ENCODE measurements at regions not wholly inside any gene's neighbourhood (a gene's known extent, or its start where the extent isn't known, plus 50 kb on each side); places are given as distances from the start of the nearest gene placed in this dataset.

DNA sequence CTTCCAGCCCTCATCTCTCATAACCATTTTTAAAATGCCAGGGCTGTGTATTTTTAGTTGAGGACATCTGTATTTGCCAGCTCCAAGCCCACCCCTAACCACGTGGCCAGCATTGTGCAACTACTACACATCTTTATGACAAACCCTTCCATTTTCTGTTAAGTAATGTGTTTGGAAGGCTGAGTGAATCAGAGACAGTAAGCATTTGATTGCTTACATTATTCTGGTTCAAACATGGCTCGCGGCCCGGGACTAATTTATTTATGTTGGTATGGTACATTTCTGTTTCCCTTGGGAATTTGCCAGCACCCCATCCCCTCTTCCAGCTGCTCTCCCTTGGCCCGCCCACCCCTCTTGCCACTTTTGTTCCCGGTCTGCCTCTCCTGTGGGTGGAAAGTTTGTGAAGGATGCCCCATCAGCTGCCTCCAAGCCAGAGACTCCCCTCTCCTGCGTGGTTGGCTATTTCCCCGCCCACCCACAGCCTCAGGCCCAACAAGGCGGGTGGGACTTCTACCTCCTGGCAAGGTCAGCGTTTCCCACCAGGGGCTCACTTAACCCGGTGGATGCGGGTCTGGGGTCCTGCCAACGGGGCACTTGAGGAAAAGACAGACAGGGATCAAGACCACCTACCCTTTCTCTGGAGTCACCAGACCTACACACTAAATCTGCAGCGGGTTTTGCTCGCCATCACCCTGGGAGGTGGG lies 162.2 kb downstream of the HSD17B3 start:
- ATAC-seq, result no peak
- peaks cover 7% of the 10 kb centered on the region for H3K4me1 Mint-ChIP-seq
- H3K27me3 Mint-ChIP-seq, result peaks cover 6% of the 10 kb centered on the region
- CTCF ChIA-PET, result no interaction called here
- intact Hi-C loops (cut with DNase I, micrococcal nuclease), result no loop called here
- POLR2A ChIA-PET, result no interaction called here
- H3K4me3 Mint-ChIP-seq, result no peak overlapping the region
- no peaks in the 10 kb centered on the region for H3K36me3 Mint-ChIP-seq (ENCODE audit: low read depth)
- H3K27ac Mint-ChIP-seq, result no peak overlapping the region
- H3K9me3 Mint-ChIP-seq (ENCODE audit: low read depth), result no peaks in the 10 kb centered on the region
- no peak for DNase-seq

DNA sequence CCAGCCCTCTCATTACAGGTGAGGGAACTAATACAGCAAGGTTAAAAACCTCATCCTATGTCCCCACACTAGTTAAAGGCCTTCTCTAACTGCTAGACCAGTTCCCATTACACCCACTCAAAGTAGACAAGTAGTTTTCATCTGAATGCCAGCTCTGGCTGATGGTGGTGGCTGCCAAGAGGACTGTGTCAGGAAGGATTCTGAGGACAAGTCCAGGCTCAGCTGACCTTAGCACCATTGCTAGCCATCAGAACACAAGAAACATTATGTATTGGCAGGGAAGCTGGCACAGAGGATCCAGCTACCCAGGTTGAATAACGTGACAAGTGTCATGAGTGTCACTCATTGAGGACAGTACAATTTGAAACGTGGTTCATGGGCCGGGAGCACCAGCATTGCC lies 163.4 kb downstream of the HSD17B3 start:
- Mint-ChIP-seq H3K4me3 (no peak overlapping the region), H3K4me1 (peaks cover 7% of the 10 kb centered on the region), H3K27ac (no peak overlapping the region), H3K27me3 (peaks cover 2% of the 10 kb centered on the region), H3K36me3 (ENCODE audit: low read depth) (no peaks in the 10 kb centered on the region), H3K9me3 (ENCODE audit: low read depth) (peaks cover 2% of the 10 kb centered on the region)
- ChIA-PET CTCF (interaction anchor here (0.6 kb wide), 1 partner anchor 54 kb away, joined by 3 read pairs; no protein-coding TSS in a partner anchor), POLR2A (no interaction called here)
- ATAC-seq (no peak), DNase-seq (no peak)
- intact Hi-C loops (cut with DNase I, micrococcal nuclease), result no loop called here

DNA sequence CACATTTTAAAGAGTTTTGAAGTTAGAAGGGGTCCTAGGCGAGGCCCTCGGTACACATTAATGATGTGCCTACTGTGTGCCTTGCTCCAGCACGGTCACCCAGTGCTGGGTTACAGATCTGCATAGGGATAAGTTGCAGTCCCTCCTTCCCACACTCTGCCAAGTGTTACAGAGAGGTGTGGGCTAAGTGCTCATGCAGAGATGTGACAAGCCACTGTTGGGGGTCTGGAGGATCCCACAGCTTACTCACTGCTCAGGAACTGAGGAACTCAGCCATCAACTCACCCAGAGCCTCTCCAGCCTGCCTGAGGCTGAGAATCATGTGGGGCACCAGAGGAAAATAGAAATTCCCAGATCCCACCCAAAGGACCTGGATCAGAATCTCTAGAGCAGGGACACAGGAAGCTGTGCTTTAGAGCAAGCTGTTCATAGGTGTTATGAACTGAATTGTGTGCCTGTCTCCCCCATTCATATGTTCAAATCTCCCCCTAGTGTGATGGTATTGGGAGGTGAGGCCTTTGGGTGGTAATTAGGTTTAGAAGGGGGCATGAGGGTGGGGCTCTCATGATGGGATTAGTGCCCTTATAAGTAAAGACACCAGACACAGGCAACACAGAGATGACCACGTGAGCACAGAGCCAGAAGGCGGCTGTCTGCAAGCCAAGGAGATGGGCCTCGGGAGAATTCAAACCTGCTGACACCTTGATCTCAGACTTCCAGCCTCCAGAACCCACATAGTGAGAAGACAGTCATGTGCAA lies 164.1 kb downstream of the HSD17B3 start:
- CTCF ChIA-PET, result no interaction called here
- Mint-ChIP-seq H3K4me3 (no peak overlapping the region), H3K36me3 (ENCODE audit: low read depth) (no peaks in the 10 kb centered on the region), H3K27ac (no peak overlapping the region), H3K9me3 (ENCODE audit: low read depth) (peaks cover 8% of the 10 kb centered on the region), H3K27me3 (peaks cover 6% of the 10 kb centered on the region), H3K4me1 (peaks cover 7% of the 10 kb centered on the region)
- intact Hi-C loops (cut with DNase I, micrococcal nuclease), result no loop called here
- DNase-seq (no peak), ATAC-seq (no peak)
- POLR2A ChIA-PET, result no interaction called here

DNA sequence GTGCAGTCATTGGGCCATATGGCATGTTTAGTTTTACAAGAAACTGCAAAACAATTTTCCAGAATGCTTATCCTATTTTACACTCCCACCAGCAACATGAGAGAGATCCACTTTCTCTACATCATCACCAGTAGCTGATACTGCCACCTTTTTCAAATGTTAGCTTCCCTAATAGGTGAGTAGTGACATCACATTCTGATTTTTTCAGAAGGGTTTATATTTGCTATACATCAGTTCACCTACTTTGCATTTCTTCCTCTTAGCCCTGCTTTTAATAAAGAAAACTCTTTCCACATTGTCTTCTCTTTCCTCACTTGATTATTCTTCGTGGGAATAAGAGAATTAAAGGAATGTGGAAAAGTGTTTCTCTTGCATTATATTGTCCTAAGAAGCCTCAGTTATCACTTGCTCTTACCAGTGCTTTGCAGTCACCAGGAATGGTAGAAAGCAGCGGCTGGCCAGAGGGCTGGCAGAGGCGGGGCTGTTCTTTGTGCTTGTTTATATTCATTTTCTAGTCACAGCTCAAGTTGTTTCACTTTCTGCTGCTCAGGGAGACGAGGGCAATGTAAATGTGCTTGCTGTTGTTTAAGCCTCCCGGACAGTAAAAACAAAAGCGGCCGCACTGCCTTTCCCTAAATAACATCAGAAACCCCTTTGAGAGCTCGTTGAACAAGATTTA lies 164.8 kb downstream of the HSD17B3 start:
- peaks cover 8% of the 10 kb centered on the region for H3K9me3 Mint-ChIP-seq (ENCODE audit: low read depth)
- POLR2A ChIA-PET, result no interaction called here

DNA sequence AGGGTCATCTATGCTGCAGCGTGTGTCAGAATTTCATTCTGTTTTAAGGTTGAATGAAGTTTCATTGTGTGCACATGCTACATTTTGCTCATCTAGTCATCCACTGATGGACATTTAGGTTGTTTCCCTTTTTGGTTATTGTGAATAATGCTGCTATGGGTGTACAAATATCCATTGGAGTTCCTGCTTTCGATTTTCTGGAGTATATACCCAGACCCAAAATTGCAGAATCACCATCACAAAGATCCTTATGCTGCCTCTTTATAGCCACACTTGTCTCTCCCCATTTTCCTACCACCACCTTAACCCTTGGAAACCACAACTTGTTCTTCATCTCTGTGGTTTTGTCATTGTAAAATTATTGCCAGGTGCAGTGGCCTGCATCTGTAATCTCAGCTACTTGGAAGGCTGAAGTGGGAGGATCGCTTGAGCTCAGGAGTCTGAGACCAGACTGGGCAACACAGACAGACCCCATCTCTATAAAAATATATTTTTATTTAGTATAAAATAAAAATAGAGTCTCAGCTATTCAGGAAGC lies 166.2 kb downstream of the HSD17B3 start:
- intact Hi-C loops (cut with DNase I, micrococcal nuclease), result no loop called here
- Mint-ChIP-seq H3K4me1 (peaks cover 7% of the 10 kb centered on the region), H3K27ac (no peak overlapping the region), H3K9me3 (ENCODE audit: low read depth) (peaks cover 8% of the 10 kb centered on the region), H3K27me3 (peaks cover 6% of the 10 kb centered on the region), H3K4me3 (no peak overlapping the region), H3K36me3 (ENCODE audit: low read depth) (no peaks in the 10 kb centered on the region)
- DNase-seq (no peak), ATAC-seq (no peak)
- ChIA-PET CTCF (no interaction called here), POLR2A (no interaction called here)

More for the DNA sequence above, 164.8 kb downstream of the HSD17B3 start:
- intact Hi-C loops (cut with DNase I, micrococcal nuclease), result no loop called here
- Mint-ChIP-seq H3K4me1 (peaks cover 7% of the 10 kb centered on the region), H3K36me3 (ENCODE audit: low read depth) (no peaks in the 10 kb centered on the region), H3K4me3 (no peak overlapping the region), H3K27ac (no peak overlapping the region), H3K27me3 (peaks cover 6% of the 10 kb centered on the region)
- DNase-seq, result peak; percentile 24
- CTCF ChIA-PET, result no interaction called here
- ATAC-seq, result no peak

DNA sequence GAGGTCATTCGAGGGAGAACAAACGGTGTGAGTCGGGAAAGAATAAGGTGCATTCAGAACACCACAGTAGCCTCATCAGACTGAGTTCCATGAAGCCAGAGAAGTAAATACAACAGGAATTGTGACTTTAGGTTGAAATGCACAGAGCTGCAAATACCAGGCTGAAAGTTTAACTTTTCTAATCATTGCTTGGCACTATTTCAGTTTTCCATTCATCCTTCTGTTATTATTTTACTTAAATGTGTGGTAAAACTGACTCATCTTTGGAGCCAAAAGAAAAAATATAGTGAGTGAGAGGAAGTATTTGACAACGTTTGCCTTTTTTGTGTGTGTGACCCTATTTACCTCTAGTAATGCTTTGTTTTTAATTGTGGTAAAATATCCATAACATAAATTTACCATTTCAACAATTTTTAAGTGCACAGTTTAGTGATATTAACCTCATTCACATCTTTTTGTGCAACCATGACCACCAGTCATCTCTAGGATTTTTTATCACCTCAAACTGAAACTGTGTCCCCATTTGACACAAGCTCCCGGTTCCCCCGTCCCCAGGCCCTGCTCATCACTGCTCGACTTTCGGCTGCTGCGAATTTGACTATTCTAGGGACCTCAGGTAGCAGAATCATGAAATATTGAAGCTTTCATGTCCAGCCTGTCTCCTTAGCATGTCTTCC lies 166.8 kb downstream of the HSD17B3 start:
- CTCF ChIA-PET, result no interaction called here
- Mint-ChIP-seq H3K36me3 (ENCODE audit: low read depth) (no peaks in the 10 kb centered on the region), H3K27me3 (peaks cover 6% of the 10 kb centered on the region), H3K4me1 (peaks cover 7% of the 10 kb centered on the region), H3K27ac (no peak overlapping the region), H3K4me3 (no peak overlapping the region), H3K9me3 (ENCODE audit: low read depth) (peaks cover 8% of the 10 kb centered on the region)
- intact Hi-C loops (cut with DNase I, micrococcal nuclease), result no loop called here
- POLR2A ChIA-PET, result no interaction called here
- no peak for ATAC-seq
- no peak for DNase-seq

DNA sequence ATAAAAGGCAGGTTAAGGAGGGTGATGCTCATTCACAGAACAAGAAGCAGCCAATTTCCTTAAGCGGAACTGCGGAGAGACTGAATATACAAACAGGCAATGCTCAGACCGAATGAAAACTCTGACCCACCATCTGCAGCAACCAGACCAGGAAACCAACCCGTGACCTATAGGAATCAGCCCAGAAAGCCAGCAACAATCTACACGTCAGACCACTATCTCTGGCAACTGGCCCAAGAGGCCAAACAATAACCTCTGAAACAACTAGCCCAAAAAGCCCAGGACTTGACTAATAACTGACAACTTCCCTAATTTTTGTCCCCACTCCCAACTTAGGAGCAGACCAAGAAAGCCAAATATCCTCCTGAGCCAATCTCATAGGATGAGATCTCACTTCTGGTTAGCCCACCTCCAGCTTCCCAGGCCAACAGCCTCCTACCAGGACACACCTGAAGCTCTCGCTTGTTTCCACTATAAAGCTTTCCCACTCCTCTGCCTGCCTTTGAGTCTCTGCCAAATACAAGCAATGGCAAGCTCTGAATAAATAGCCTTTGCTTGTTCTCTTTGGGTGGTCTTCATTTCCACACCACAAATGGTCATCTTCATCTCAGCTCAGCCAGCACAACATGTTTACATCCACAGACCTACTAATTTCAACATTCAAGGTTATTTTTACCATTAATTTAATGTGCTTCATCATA lies 168.5 kb downstream of the HSD17B3 start:
- ChIA-PET CTCF (no interaction called here), POLR2A (interaction anchor here (0.7 kb wide), 1 partner anchor 193 kb away, joined by 7 read pairs; no protein-coding TSS in a partner anchor)
- H3K9me3 Mint-ChIP-seq (ENCODE audit: low read depth), result peaks cover 8% of the 10 kb centered on the region

DNA sequence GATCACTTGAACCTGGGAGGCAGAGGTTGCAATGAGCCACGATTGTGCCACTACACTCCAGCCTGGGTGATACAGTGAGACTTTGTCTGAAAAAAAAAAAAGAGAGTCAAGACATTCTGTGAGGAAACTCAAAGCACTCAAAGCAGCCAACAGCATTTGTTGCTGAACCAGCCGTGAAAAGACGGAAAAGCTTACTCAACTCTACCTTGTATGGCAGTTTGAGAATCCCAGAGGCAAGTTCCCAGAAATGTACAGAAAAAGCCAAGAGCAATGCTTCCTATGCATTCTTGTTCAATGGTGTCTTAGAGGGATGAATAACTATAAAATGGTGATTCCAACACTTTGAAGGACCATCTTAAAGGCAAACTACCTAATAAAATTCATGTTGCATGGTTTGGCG lies 170.2 kb downstream of the HSD17B3 start:
- Mint-ChIP-seq H3K27me3 (peaks cover 6% of the 10 kb centered on the region), H3K36me3 (ENCODE audit: low read depth) (no peaks in the 10 kb centered on the region), H3K9me3 (ENCODE audit: low read depth) (peaks cover 8% of the 10 kb centered on the region), H3K4me3 (no peak overlapping the region), H3K27ac (no peak overlapping the region), H3K4me1 (peaks cover 7% of the 10 kb centered on the region)
- POLR2A ChIA-PET, result no interaction called here
- no peak for DNase-seq
- intact Hi-C loops (cut with DNase I, micrococcal nuclease), result no loop called here
- CTCF ChIA-PET, result no interaction called here
- ATAC-seq, result no peak

More for the DNA sequence above, 168.5 kb downstream of the HSD17B3 start:
- no peaks in the 10 kb centered on the region for H3K36me3 Mint-ChIP-seq (ENCODE audit: low read depth)
- H3K4me1 Mint-ChIP-seq, result peaks cover 7% of the 10 kb centered on the region
- H3K27me3 Mint-ChIP-seq, result peaks cover 6% of the 10 kb centered on the region
- no peak for ATAC-seq
- intact Hi-C loops (cut with DNase I, micrococcal nuclease), result no loop called here
- DNase-seq, result no peak
- H3K27ac Mint-ChIP-seq, result no peak overlapping the region
- no peak overlapping the region for H3K4me3 Mint-ChIP-seq

DNA sequence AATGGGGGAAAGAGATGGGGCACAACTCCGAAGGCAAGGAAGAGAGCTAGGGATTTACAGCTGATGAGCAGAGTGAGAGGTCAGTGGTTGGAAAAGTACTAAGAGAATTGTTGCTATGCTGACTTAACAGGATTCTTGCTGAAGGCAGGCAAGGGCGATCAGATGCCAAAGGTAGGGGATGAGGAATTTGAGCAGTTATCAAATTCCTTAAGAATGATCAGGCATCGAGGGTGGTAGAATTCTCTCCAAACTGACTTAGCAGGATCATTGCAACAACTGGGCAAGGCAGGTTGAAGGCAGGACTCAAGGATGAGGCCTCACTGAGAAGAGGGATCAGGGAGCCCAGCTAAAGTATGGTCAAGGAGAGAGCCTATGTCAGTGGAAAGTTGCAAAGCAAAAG lies 171.0 kb downstream of the HSD17B3 start:
- intact Hi-C loops (cut with DNase I, micrococcal nuclease), result no loop called here
- no peaks in the 10 kb centered on the region for H3K36me3 Mint-ChIP-seq (ENCODE audit: low read depth)
- peaks cover 7% of the 10 kb centered on the region for H3K4me1 Mint-ChIP-seq
- peaks cover 8% of the 10 kb centered on the region for H3K9me3 Mint-ChIP-seq (ENCODE audit: low read depth)
- ChIA-PET POLR2A (no interaction called here), CTCF (no interaction called here)
- no peak overlapping the region for H3K27ac Mint-ChIP-seq
- DNase-seq, result no peak
- H3K4me3 Mint-ChIP-seq, result no peak overlapping the region
- no peak for ATAC-seq
- peaks cover 6% of the 10 kb centered on the region for H3K27me3 Mint-ChIP-seq

DNA sequence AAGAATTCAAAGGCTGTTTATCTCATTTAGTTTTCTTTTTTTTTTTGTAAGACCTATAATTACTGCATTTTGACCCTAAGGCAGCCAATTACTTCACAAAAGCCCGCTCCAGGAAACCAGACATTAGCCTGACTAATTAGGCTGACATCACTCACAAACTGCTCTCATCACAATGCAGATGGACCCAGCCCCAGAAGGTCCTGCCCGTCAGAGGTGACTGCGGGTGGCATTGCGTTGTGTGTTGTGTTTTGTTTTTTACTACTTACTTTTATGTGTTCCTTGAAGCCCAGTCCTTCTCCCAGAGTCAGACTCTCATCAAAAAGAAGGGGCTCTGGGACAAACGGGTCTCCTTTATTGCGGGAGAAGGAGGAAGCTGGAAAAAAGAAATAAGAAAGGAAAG lies 172.2 kb downstream of the HSD17B3 start:
- ATAC-seq, result no peak
- no peak overlapping the region for H3K4me3 Mint-ChIP-seq
- peaks cover 8% of the 10 kb centered on the region for H3K9me3 Mint-ChIP-seq (ENCODE audit: low read depth)
- peaks cover 6% of the 10 kb centered on the region for H3K27me3 Mint-ChIP-seq
- ChIA-PET CTCF (no interaction called here), POLR2A (no interaction called here)
- intact Hi-C loops (cut with DNase I, micrococcal nuclease), result no loop called here
- no peak for DNase-seq
- no peaks in the 10 kb centered on the region for H3K4me1 Mint-ChIP-seq
- H3K27ac Mint-ChIP-seq, result no peak overlapping the region
- no peaks in the 10 kb centered on the region for H3K36me3 Mint-ChIP-seq (ENCODE audit: low read depth)

DNA sequence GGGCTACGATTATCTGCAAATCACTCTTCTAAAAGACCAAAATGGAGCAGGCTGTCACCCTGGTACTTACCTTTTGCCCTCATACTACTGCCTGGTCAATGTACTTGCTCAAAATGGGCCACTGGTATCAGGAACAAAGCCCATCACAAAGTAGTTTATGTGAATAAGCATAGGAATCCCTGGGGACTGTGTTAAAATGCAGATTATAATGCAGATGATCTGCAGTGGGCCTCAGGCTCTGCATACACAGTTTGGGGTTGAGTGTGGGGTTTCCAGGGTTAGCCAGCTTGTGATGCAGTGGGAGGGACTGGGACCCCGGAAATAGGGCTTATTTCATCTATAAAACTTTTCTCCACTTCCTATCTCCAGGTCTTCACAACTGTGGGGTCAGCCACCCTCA lies 173.1 kb downstream of the HSD17B3 start:
- DNase-seq (no peak), ATAC-seq (no peak)
- H3K36me3 Mint-ChIP-seq (ENCODE audit: low read depth), result no peaks in the 10 kb centered on the region
- H3K27ac Mint-ChIP-seq, result no peak overlapping the region
- H3K4me1 Mint-ChIP-seq, result no peaks in the 10 kb centered on the region
- H3K27me3 Mint-ChIP-seq, result peaks cover 6% of the 10 kb centered on the region
- CTCF ChIA-PET, result interaction anchor here (0.6 kb wide), 2 partner anchors 15 to 133 kb away, joined by 3 to 4 read pairs; no protein-coding TSS in a partner anchor
- intact Hi-C loops (cut with DNase I, micrococcal nuclease), result no loop called here
- peaks cover 8% of the 10 kb centered on the region for H3K9me3 Mint-ChIP-seq (ENCODE audit: low read depth)
- POLR2A ChIA-PET, result interaction anchor here (0.6 kb wide), 1 partner anchor 24 kb away, joined by 3 read pairs; no protein-coding TSS in a partner anchor
- no peak overlapping the region for H3K4me3 Mint-ChIP-seq
